Stimulated activated CD4-positive, alpha-beta T cell treated with anti-CD3 and anti-CD28 coated beads, Interleukin-1b, Interleukin-23, amount 100 ng/mL, for 24 hours (primary cell): ENCODE measurements at regions not wholly inside any gene's neighbourhood (a gene's known extent, or its start where the extent isn't known, plus 50 kb on each side); places are given as distances from the start of the nearest gene placed in this dataset.

Experiments
- DNase-seq, 4 experiments: peaks; one replicate each; pipeline ENCODE4 v3.0.0-alpha.2; 2020; ENCODE audit warnings: low read depth in 4 of 4, low spot score in 1 of 4

- DNase-seq = no peak
Observed at GRCh38 chr1:5351366-5351765, 640.9 kb downstream of the NPHP4 start.

DNA sequence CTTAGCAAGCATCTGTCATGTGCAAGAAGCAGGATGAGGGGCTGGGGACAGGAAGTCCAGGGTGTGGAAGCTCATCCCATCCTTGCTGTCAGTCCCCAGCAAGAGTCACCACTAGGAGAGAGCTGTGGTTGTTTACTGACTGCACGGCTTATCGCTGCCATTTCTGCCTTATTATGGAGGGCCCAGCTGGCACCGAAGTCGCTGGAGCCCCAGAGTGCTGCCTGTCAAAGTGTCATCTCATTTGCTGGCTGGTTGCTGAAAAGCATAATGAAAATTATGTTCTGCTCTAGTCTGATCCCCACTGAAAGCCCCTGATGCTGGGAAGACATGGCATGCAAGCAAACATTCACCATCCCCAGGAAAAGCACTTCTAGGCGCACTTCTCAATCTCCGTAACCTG lies 642.7 kb downstream of the NPHP4 start:
- DNase-seq = no peak

DNA sequence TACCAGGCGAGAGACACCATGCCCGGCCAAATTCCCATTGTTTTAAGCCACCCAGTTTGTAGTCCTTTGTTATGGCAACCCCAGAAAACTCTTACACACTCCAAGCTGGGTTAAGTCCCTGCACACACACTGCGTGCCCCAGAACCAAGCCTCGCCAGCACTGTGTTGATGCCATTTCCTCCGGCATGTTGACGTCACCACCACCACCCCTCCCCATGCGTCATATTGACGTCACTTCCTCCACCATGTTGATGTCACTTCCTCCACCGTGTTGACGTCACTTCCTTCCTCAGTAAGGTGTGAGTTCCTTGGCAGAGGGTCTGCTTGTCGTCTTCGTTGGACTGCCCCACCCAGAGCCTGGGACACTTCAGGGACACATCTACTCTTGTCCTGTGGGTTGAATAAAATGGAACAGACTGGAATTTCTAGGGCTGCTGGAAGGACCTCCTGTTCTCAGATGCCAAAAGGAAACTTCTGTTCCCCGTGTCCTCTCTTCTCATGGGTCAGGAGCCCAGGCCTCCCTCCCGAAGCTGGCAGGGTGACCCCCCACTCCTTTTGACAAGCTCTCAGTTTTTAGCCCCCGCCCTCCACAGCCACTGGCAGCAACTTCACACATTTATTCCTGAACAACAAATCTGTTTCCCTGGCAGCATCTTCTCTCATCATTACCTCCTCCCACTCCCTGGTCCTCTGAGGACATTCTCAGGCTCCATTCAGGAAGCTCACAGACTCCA lies 643.3 kb downstream of the NPHP4 start:
- DNase-seq = no peak

GRCh38 chr1:5347726-5348125 lies 644.5 kb downstream of the NPHP4 start:
- no peak for DNase-seq

DNA sequence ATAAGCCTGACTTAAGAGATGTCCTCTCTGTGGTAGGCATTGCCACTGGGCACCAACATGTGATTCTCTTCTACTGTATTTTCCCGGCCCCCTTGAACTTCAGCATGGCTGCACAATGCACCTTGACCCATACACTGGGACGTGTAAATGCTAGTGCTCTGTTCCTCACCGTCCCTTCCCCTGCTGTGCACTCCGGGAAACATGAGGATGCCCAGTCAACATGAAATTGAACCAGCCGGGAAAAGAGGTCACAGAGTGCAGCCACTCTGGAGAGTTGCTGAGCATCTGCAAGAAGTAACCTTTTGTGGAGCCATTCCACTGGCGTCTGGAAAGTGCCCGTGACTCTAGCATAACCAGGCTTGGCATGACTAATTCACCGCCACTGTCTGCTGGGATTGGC lies 646.7 kb downstream of the NPHP4 start:
- no peak for DNase-seq

- no peak for DNase-seq
Observed at GRCh38 chr1:5343256-5344020, 648.8 kb downstream of the NPHP4 start.

GRCh38 chr1:5342830-5343229 lies 649.4 kb downstream of the NPHP4 start:
- no peak for DNase-seq

DNA sequence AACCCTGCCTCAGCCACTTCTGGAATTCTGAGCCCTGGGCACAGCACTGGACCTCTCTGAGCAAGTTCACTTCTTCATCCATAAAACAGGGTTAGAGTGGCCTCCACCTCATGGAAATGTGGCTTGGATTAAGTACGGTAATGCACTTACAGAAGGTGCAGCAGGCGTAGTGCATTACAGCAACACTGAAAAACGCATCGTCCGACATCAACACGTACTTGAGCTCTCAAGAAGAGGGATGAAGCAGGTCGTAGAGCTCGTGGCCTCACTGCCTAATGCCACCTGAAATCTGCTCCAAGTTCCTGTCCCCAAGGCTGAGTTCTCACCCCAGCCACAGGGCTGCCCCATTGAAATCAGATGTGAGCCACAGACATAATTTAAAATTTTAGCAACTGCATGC lies 650.1 kb downstream of the NPHP4 start:
- DNase-seq = no peak

DNA sequence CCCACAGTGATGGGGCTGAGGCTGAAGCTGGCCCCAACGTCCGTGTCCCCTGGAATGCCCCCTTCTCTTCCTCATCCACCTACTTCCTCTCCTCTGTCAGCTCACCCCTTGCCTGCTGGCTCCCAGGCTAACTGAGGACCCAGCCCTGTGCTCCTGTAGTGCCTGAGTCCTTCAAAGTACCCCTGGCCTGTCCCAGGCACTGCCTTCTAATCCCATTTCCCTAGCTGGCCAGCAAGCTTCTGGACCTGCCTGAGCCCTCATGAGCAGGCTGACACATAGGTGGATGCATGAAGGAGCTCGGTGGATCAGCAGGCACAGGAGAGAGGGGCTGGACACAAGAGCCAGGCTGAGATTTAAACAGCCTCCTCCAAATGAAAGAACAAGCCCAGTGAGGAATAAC lies 650.8 kb downstream of the NPHP4 start:
- no peak for DNase-seq

GRCh38 chr1:5340560-5341130 lies 651.6 kb downstream of the NPHP4 start:
- DNase-seq = no peak

DNA sequence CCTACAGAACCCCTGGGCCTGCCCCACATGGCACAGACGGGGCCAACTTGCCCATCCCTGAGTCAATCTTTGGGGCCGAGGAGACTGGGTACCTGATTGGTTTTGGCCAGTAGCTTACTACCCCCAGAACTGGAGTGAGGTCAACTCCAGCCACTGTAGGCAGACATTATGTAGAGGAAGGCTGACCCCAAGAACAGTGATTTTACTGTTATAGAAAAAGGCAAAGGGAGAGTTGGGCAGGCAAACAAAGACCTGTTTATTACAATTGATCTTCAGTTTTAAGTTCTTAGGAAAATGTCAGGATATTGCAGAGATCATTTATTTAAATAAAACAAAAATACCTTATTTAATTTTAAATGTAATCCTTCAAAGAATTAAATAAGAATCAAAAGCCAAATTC lies 653.8 kb downstream of the NPHP4 start:
- no peak for DNase-seq

DNA sequence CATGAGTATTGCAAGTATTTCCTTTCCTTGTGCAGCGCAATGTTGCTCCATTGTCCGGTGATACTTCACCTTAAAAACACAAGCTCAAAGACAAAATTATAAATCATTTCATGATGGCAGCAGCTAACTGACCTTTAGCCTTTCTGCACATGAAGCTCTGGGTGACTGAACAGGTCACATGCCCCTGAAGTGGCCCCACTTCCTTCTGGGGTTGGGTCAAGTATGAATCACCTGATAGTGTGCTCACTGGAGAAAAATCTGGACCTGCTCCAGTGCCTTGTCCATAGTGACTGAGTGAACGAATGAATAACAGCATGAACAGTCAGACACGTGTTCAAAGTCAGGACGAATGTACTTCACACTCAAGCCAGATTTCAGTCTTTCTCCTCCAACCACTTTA lies 658.9 kb downstream of the NPHP4 start:
- no peak for DNase-seq

- no peak for DNase-seq
Observed at GRCh38 chr1:5331101-5331500, 661.1 kb downstream of the NPHP4 start.

DNA sequence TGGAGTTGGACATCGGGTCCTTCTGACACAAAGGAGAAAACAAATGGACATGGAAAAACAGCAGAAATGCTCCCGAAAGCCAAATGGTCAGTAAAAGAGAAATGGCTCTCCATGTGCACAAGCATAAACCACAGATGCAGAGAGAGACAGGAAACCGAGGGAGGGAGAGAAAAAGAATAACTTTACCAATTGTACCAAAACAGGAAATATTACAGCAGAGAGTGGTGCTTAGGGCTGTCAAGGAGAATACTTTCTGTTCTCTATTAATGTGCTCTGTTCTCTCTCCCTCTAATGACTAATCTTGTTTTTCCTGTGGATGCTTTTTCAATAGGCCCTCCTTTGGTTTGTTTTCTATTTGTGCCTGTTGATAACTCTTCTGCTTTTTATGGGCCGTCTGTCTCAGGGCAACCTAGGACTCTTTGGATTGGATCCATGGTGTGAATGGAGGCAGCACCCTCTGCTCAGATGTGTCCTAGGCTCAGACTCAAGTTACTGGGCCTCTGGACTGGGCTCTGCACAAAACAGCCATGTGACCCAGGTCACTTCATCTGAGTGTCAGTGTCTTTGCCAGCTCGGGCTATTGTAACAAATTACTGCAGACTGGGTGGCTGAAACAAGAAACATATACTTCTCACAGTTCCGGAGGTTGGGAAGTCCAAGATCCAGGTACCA lies 663.0 kb downstream of the NPHP4 start:
- no peak for DNase-seq

- no peak for DNase-seq
Observed at GRCh38 chr1:5324883-5325282, 667.3 kb downstream of the NPHP4 start.

DNA sequence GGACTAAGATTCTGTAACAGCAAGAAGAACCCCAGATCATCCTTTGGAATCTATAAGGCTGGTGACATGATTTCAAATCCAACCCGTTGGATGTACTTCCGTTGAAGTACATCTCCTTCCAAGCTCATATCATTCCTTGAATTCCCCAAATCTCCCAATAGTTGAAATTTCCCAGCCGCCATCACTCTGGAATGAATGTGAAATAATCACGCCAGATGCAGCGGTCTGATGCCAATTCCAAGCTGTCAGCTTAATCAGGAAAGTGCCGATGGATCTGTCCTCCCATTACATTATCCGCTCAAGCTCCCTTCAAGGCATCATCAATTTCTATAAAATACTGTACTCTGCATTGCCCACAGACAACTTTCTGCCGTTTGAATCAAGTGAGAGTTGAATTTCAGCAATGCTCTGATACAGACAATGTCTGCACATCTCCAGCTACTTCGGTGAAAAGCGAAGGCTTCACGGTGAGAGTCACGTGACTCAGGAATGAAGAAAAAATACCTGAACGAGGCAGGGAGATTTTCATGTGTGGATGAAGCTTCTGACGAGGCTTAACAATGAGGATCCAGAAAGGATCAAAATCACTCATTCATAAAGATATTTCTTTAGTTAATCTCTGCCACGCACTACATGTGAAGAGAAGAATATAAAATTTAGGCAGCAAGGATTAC lies 663.9 kb downstream of the AJAP1 start:
- no peak for DNase-seq

DNA sequence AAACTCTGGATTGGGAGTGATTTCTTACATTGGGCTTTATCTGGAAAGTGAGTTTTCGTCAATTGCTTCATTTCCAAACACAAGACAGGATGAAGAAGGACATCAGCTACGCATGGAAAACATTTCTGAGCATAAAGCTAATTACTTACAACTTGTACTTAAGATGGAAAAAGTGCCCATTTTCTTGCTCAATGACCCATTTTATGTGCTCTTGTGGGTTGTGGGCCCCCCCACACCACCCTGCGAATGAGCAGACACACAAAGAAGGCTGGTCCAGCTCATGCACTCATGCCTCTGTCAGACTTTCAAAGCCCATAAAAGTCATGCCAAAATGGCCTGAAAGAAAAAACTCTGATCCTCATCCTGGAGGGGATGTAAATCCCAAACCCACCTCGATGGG lies 663.0 kb downstream of the AJAP1 start:
- no peak for DNase-seq

- no peak for DNase-seq
Observed at GRCh38 chr1:5312862-5313261, 658.5 kb downstream of the AJAP1 start.

- no peak for DNase-seq
Observed at GRCh38 chr1:5312293-5312674, 657.9 kb downstream of the AJAP1 start.

DNA sequence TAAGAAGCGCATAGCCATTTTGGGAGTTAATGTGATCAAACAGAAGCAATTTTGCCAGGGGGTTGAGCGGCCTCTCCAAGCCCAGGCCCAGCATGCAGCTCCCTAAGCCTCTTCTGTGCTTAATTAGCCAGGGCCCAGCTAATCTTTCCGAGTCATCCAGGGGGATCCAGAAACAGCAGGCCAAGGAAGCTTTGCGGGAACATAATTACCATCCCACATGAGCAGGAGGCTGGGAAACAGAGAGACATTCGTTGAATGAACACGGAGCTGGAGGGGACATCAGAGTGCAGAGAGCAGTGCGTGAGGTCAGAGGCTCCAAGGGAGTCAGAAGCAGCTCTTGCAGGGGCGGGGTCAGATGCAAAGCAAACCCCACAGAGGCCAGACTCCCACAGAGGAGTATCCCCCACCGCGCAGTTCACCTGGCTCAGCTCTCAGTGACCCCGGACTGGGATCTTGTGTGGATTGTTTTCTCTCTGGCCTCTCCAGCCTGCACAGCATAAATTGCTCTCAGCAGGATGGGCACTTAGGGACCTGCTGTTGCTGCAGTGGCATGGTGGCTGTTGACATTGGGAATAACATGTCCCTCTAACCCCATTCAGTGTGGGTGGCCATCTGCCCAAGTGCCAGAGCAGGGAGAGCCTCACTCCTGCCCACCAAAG lies 657.4 kb downstream of the AJAP1 start:
- DNase-seq = no peak

- DNase-seq = no peak
Observed at GRCh38 chr1:5311147-5311546, 656.7 kb downstream of the AJAP1 start.
